ENCODE measurements at regions not wholly inside any gene's neighbourhood (a gene's known extent, or its start where the extent isn't known, plus 50 kb on each side); places are given as distances from the start of the nearest gene placed in this dataset.

DNA sequence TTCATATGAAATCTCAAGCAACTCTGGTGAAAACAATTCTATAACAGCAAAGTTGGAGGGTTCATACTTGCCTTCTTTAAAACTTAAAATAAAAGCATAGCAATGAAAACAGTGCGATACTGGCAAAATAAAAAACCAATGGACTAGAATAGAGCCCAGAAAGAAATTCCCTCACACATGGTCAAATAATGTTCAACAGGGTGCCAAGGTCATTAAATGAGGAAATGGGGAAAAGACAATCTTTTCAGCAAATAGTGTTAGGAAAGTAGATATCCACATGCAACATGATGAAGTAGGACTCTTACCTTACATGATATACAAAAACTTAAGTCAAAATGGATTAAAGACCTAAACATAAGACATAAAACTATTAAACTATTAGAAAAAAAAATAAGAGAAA, 970.2 kb upstream of the AGA start:
- DNase-seq (ENCODE audit: low read depth): no peak

DNA sequence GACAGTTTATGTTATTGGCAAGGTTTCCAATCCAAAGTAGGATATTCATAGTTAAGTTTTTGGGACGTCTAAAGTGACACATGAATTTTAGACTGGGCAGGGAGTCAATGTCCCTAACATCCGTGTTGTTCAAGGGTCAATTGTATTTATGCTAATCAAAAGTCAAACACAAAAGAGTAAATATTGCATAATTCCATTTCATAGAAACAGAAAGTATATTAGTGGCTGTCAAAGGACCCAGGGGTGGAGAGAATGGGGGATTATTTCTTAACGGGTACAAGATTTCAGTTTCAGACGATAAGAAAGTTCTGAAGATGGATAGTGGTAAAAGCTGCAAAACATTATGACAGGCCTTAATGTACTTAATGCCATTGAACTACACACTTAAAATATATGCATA, 971.8 kb upstream of the AGA start:
- no peak for DNase-seq (ENCODE audit: low read depth)

DNA sequence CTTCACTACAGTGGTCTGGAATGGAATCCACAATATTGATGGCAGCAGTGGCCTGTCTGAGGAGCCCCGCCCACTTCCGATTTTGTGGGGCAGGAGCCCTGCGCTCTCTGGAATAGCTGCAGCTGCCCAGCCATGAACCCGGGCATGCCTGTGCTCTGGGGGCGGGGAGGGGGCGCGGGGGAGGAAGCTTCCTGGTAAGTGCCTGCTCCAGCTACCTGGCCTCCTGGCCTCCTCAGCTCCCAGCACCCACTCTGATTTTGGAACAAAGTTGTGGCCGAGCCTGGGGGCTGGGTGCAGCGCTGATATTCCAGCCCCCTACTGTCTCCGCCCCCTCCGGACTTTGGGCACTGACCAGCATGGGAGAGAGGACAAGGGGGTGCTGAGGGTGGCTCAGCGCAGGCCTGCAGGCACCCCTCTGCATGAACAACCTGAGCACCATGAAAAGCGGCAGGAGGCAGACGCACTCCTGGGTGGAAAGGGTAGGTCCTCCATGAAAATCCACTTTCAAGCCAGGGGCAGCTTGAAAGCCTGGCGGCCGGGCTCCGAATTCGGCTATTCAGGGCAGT, 972.7 kb upstream of the AGA start:
- DNase-seq (ENCODE audit: low read depth): no peak

DNA sequence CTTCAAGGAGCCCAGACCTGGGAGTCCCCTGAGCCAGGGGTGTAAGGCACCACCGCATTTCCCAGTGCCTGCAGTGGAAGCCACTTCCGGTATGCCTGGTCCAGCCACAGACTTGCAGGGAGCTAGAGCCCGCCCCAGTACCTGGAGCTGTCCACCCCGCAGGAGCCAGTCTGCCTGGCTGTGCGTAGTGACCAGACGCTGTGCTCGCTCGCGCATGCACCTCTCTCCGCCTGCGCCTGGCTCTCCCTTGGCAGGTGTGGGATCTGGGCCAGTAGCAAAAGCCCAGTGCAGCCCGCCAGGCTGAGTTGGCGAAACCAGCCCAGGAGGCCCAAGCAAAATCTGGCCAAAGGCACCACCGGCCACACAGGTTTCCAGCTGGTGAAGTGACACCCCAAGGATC, 973.7 kb upstream of the AGA start:
- DNase-seq (ENCODE audit: low read depth): no peak

DNA sequence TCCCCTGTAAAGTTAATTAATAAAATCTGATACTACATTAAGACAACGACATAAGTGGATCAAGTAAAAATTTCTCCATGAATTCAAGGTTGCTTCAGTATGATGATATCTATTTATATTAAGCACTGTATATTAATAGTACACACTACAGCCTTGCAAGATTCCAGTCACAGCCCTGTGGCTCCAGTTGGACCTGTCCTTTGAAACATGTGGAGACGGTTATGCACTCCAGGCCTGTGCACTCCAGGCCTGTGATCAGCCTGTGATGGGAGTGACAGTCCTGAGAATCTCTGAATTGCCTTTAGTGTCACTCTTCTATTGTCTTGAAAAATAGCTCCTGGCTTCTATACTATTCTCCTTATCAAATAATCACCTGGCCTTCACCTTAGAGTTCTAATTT, 981.1 kb upstream of the AGA start:
- DNase-seq (ENCODE audit: low read depth): no peak

DNA sequence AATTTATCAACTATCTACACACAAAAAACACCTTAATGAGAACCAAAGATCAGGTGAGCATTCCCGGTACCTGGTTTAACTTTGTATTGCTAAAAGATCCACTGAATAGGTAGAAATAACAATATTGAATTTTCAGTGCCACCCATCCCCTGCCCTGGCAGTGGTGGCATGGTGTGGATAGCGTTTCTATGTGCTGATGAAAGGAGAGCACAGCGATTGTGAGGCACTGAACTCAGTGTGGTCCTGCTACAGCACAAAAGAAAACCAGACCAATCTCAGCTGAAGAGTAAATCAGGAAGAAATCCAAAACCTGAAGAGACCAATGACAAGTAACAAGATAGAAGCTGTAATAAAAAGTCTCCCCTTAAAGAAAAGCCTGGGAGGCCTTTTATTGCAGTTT, 984.6 kb upstream of the AGA start:
- no peak for DNase-seq (ENCODE audit: low read depth)

DNA sequence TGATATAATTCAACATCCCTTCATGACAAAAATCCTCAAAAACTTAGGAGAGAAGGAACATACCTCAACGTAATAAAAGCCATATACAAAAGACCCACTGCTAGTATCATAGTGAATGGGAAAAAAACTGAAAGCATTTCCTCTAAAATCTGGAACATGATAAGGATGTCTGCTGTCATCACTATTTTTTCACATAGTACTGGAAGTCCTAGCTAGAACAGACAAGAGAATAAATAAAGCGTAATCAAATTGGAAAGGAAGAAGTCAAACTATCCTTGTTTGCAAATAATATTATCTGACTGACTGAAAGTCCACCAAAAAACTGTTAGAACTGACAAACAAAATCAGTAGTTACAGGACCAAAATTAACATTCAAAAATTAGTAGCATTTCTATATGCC, 985.4 kb upstream of the AGA start:
- no peak for DNase-seq (ENCODE audit: low read depth)

DNA sequence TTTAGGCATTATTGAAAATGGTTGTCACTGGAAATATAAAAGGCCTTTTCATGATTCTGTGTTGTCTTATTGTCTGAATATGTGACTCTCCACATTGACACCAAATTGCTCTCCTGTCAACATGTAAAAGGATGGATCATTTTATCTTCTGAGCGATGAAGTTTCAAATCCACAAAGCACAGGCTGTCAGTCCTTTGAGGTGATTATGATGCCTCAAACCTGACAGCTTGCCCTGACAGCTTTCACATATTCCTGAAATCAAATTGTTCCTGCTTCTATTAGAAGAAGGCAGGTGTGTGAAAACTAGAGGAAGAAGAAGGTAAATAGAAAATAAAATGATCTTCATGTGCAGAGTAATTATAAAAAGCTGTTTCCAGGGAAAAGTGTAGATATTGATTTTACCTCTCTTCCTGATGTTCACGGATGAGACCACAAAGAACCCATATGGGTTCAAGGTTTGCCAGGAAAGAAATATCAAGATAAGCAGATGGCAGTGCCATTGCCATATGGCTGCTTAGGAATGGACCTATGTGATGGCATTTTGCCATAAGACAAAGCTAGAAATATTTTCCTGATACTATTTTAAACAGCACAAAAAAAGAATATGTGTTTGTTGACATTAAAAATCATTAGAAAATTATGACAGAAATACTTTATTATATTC, 1006.3 kb upstream of the AGA start:
- DNase-seq (ENCODE audit: low read depth): no peak

DNA sequence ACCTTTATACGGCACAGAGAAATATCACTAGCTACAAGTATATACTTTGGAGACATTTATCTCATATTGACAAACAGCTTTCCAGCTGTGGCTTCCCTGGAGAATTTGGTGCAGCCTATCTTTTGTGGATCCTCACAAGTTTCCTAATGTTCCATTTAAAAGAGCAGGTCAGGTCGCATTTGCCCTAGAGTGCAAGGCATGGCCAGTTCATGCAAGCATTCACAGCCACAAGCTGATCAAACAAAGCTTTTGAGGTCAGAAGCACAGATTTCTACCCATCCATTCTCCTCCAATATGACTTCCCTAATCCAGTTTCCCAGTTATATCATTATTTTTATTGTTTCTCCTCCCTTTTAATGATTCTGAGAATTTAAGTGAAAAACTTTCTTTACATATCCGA, 1008.4 kb upstream of the AGA start:
- DNase-seq (ENCODE audit: low read depth): no peak

DNA sequence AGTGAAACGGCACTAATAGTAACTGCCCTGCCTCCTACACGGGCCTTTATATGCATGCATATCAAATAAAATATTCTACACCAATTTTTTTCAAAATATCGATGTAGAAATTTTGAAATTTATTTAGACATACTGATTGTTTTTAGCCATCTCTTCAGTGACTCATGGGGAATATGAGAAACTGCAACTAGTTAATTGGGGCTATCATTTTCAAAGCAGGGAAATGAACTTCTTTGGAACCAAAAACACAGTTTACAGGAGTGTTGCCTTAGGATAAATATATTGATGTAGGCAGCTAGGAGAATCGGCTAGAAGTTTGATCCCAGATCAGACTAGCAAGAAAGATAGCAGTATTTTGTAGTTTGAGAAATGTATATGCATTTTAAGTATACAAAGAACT, 1010.8 kb upstream of the AGA start:
- no peak for DNase-seq (ENCODE audit: low read depth)

DNA sequence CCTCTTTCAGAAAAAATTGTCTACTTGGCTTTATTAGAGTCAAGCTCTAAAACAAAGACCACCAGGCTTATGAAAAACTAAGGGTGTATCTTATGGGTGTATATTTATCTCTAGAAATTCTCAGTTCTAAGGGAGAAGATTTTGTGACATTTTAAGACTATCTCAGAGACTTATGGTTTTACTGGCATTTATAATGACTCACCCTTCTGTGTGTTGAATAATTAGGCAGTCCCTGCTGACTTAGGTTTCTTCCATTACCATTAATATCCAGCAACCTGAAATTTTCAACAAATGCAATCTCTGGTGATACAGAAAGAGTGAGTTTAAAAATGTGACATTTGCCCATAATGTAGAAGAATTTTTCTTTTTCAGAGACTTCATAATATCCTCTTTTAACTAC, 1015.0 kb upstream of the AGA start:
- no peak for DNase-seq (ENCODE audit: low read depth)

DNA sequence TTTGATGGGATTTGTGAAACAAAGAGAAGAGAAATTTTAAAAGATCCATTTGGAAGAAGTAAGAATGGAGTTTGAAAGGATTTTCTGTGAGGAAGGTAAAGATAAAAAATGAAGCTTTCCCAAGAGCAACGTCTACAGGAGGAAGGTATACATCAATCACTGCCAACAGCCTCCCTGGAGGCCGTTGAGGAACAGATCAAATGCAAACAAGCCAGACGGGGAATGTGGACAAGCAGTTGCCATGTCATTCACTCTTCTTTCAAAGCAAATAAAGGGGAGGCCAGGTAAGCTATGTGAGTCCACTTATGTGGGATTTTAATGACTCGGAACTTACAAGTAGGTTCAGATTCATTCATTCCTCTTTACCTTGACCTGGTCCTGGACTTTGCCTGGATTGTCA, 1020.5 kb upstream of the AGA start:
- no peak for DNase-seq (ENCODE audit: low read depth)

DNA sequence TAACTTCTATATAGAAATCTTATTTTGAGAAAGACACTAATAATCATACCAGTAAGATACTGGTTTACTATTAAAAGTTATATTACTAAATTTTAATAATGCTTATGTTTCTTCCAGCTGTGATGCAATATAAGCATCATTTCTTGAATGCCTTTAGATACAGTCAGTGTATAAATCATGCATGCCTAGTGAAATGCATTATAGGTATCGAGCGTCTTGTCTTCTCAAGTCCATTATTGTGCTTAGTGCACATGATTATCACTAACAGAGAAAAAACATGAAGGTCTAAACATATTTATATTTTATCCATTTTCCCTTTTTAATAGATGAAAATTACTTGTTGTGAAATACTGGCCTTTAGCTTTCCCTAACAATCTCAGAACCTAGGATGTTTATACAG, 1021.5 kb upstream of the AGA start:
- DNase-seq (ENCODE audit: low read depth): no peak

DNA sequence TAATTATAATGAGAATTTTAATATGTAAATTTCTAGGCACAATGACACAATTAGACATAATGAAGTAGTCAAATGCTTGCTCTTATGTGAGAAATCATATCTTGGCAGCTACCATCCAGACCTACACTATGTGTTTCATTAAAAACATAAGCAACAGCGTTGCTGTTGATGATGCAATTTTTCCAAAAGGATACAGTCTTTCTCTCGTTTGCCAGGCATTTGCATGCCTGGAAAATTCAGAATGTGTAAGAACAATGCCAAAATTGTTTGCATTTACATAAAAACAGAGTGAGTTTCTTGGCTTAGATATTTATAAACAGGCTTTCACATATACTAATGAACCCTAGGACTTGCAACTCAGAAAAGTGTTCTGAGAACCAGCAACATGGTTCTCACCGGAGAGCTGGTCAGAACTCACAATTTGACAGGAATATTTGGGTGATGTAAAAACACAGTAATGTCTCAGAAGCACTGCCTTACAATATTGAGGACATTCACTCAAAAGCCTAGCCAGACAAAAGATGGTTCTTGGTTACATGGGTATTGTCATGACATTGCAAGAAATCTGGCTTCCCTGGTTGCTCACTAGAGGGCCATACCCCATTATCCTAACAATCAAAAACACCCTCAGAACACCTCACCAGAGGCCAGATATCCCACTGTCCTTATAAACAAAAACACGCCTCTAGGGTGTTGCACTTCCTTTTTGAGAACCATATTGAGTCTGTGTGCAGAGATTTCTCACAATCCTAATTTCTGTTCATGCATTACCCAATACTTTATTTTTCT, 1029.0 kb upstream of the AGA start:
- DNase-seq (ENCODE audit: low read depth): no peak

DNA sequence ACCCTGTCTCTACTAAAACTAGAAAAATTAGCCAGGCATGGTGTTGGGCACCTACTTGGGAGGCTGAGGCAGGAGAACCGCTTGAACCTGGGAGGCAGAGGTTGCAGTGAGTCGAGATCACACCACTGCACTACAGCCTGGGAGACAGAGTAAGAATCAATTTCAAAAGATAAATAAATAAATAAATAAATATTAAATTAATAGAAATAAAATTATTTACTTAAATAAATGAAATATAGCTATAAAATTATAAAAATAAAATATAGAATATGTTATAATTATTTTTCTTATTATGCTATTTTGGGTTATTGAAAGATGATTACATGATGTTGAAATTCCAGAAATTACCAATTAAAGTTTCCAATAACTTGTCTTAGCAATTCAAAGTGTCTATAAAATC, 1029.8 kb upstream of the AGA start:
- DNase-seq (ENCODE audit: low read depth): no peak

DNA sequence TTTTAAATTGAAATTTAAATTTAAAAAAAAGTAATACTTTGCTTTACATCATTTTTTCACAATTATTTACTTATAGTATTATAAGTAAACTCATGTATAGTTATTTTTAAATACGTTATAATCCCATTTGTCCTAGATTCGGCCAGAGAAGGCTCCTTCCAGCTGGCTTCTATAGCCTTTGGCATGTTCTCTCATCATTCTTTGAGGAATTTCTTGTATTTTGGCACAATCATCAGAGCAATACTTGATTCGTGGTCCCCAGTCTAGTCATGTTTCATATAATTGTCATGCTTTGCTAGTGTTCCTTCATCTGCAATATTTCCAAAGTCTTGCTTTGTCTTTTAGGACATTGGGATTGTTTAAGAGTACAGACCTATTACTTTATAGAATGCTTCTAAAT, 1037.9 kb upstream of the AGA start:
- DNase-seq (ENCODE audit: low read depth): no peak

DNA sequence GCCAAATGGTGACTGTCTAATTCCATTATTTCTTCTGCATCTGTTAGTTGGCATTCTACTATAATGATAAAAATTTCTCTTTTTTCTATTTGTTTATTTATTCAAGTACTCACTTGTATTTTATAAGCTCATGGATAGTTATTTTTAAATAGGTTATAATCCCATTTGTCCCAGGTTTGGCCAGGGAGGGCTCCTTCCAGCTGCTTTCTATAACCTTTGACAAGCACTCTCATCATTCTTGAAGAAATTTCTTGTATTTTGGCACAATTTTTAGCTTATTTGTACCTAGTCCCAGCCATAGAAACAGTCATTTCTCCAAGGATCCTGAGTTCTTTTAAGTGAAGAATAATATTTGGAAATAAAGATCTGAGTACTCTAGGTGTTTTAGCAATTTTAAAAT, 1038.6 kb upstream of the AGA start:
- no peak for DNase-seq (ENCODE audit: low read depth)

DNA sequence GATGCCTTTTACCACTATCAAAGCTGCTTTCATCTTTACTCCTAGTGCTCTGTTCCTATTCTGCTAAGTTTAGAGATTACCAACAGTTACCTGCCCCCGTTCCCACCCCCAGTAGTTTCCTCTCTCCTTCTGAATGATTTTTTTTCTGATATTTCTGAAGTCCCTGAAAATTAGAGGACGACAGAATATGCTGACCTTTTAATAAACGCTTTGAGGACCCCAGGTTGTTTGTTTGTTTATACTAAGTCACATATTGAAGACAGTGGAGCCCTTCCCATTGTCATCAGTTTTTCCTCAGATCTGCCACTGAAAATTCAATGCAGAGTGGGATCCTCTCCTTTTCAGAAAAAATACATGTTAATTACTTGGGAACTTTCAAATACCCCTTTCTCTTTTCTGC, 1039.3 kb upstream of the AGA start:
- no peak for DNase-seq (ENCODE audit: low read depth)

DNA sequence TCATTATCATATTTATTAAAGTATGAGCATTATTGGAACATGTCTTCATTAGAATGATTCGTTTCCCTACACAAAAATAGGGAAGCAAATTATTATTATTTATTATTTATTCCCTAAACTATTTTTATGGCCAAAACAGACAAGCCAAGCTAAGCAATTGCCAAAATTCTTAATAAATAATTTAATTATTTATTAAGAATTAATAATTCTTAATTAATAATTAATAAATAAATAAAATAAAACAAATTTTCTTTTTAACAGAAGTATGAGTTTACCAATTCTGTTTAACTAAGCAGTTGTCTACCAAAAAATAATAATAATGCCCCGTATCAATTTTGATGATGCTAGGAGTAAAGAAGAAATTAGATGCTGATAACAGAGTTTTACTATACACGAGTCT, 1080.8 kb upstream of the AGA start:
- no peak for DNase-seq (ENCODE audit: low read depth)

DNA sequence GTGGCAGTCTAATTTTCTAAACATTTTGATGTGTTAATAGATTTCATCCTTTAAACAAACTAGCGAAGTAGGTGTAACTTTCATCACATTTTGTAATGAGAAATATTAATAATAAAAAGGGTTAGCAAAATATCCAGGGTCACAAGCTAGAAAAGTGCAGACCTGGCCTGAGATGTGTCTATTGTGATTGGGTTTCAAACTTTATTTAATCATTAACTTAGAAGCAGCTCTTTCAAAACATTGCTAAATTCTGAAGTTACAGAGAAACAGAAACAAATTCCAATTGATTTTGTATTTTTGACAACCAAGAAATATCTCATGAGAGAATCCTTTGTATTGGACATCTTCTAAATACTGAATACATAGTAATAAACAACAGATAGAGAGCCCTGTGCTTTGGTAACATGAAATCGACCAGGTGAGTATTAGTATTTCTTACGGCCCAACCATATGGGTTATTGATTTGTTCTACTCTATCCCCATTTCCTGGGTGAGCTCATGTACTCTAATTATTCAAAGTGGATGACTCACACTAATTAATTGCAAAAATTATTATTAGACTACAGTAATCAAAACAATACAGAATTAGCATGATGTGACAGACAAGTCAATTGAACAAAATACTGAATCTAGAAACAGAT, 1093.8 kb upstream of the AGA start:
- DNase-seq (ENCODE audit: low read depth): no peak

DNA sequence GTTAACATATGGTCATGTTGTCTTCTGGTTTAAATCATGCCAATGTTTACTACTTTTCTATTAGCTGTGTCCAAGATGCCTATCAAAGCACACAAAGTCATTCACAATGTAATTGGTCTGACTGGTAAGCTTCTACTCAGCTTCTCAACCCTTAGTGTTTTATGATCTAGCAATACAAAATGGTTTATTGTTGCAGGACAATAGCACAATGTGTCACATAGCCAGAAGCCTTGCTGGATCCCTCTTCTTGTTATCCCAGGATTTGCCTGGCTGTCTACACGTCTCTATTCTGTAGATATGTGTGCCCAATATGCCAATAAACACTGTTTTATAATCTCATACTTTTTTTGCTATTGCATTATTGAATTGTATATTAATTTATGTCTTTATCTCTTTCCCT, 1111.0 kb upstream of the AGA start:
- no peak for DNase-seq (ENCODE audit: low read depth)

DNA sequence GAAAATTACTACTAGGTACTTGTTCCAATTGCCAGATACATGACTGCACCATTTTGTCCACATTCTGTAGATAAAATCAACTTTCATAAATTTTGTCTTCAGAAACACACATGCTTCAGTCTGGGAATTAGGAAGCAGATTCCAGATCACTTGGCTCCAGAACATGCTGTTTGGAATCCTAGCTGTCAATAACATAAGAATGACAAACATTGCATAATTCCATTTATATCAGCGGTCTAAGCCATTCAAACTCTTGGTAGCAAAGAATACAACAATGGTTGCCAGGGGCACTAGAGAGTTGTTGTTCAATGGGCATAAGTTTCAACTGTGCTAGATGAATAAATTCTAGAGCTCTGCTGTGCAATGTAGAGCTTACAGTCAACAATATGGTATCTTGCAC, 1112.1 kb upstream of the AGA start:
- DNase-seq (ENCODE audit: low read depth): no peak

DNA sequence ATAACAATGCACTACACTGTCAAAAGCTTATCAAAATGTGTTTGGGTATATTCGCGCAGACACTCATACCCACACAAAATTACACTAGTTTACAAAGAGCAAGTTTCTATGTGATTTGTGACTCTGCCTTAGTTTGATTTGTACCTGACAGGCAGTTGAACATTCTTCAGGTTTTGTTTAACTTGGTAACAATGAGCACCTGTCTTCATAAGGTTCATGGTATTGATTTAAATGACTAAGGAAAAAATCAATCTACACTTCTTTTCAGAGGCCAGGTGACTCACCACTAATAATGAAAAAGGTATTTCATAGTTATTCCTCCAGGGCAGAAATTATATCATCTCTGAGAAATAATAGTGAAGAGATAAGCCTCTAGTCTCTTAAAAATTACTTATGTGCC, 1114.6 kb upstream of the AGA start:
- no peak for DNase-seq (ENCODE audit: low read depth)

All from activated T-cell treated with anti-CD3 and anti-CD28 coated beads for 24 hours (primary cell).